Mesothelial cell of epicardium (in vitro differentiated cells): ENCODE measurements at regions not wholly inside any gene's neighbourhood (a gene's known extent, or its start where the extent isn't known, plus 50 kb on each side); places are given as distances from the start of the nearest gene placed in this dataset.
"Not testable (repeated sequence)": the region's sequence is repeated elsewhere in the genome, so short reads cannot be mapped to it uniquely, and the experiment has no call there.

ENCODE experiments used
- DNase-seq, 2 experiments: peaks; one replicate each; pipeline ENCODE4 v3.0.0; 2021; ENCODE audit warnings: low spot score in 2 of 2; ENCODE audit not compliant: unreplicated experiment in 2 of 2
- H3K27ac Mint-ChIP-seq: 2 replicates; pipeline ENCODE4 v1.8.0; 2021; ENCODE audit warnings: mixed read lengths
- H3K27me3 Mint-ChIP-seq: 2 replicates; pipeline ENCODE4 v1.8.0; 2021; ENCODE audit warnings: low read depth, mixed read lengths
- H3K36me3 Mint-ChIP-seq: 2 replicates; pipeline ENCODE4 v1.8.0; 2021; ENCODE audit warnings: mixed read lengths
- H3K4me1 Mint-ChIP-seq: 2 replicates; pipeline ENCODE4 v1.8.0; 2021; ENCODE audit warnings: mixed read lengths
- H3K4me3 Mint-ChIP-seq: 2 replicates; pipeline ENCODE4 v1.8.0; 2021; ENCODE audit warnings: mild to moderate bottlenecking, moderate library complexity, mixed read lengths
- H3K9me3 Mint-ChIP-seq: 2 replicates; pipeline ENCODE4 v1.8.0; 2021; ENCODE audit warnings: mixed read lengths
- CTCF ChIP-seq: fragments of 200-600 bp; sonication (generic); IDR thresholded peaks from one replicate; pipeline ENCODE4 v1.5.0; 2021; ENCODE audit warnings: antibody characterized with exemption; ENCODE audit not compliant: unreplicated experiment

GRCh38 chr2:185583058-185583816 is 155.4 kb upstream of the FSIP2 start:
- H3K4me1 Mint-ChIP-seq = no peaks in the 10 kb centered on the region
- DNase-seq = no peak
- peaks cover 30% of the 10 kb centered on the region for H3K36me3 Mint-ChIP-seq
- no peak overlapping the region for H3K27ac Mint-ChIP-seq
- peaks cover 24% of the 10 kb centered on the region for H3K9me3 Mint-ChIP-seq
- no peaks in the 10 kb centered on the region for H3K27me3 Mint-ChIP-seq
- no peak overlapping the region for H3K4me3 Mint-ChIP-seq
- TF ChIP-seq CTCF = no peak

- H3K27me3 Mint-ChIP-seq, H3K4me1 Mint-ChIP-seq, H3K4me3 Mint-ChIP-seq, DNase-seq, H3K27ac Mint-ChIP-seq: not testable (repeated sequence)
- H3K9me3 Mint-ChIP-seq = peaks cover 35% of the 10 kb centered on the region
- peaks cover 37% of the 10 kb centered on the region for H3K36me3 Mint-ChIP-seq
Measured at GRCh38 chr2:185585165-185585564, 153.4 kb upstream of the FSIP2 start.

GRCh38 chr2:185591276-185591675 is 147.3 kb upstream of the FSIP2 start:
- H3K27me3 Mint-ChIP-seq, H3K27ac Mint-ChIP-seq, H3K4me1 Mint-ChIP-seq, DNase-seq, H3K4me3 Mint-ChIP-seq: not testable (repeated sequence)
- Mint-ChIP-seq H3K9me3 (peaks cover 33% of the 10 kb centered on the region), H3K36me3 (peaks cover 23% of the 10 kb centered on the region)

- Mint-ChIP-seq H3K4me1 (peaks cover 1% of the 10 kb centered on the region), H3K36me3 (peaks cover under 1% of the 10 kb centered on the region), H3K27me3 (no peaks in the 10 kb centered on the region), H3K9me3 (peaks cover 7% of the 10 kb centered on the region), H3K4me3 (no peak overlapping the region), H3K27ac (no peak overlapping the region)
- no peak for TF ChIP-seq CTCF
- DNase-seq = no peak
Measured at GRCh38 chr2:185607945-185608344, 130.7 kb upstream of the FSIP2 start.

- H3K27ac Mint-ChIP-seq = no peak overlapping the region
- H3K4me1 Mint-ChIP-seq = peaks cover 1% of the 10 kb centered on the region
- no peak for DNase-seq
- TF ChIP-seq CTCF = no peak
- H3K27me3 Mint-ChIP-seq = no peaks in the 10 kb centered on the region
- H3K9me3 Mint-ChIP-seq = peaks cover 12% of the 10 kb centered on the region
- no peak overlapping the region for H3K4me3 Mint-ChIP-seq
- peaks cover 6% of the 10 kb centered on the region for H3K36me3 Mint-ChIP-seq
Measured at GRCh38 chr2:185608799-185609198, 129.8 kb upstream of the FSIP2 start.

GRCh38 chr2:185610301-185610700 is 128.3 kb upstream of the FSIP2 start:
- TF ChIP-seq CTCF = no peak
- Mint-ChIP-seq H3K9me3 (peaks cover 12% of the 10 kb centered on the region), H3K4me3 (no peak overlapping the region), H3K4me1 (peaks cover 1% of the 10 kb centered on the region), H3K27me3 (no peaks in the 10 kb centered on the region), H3K27ac (no peak overlapping the region), H3K36me3 (peaks cover 11% of the 10 kb centered on the region)
- no peak for DNase-seq

GRCh38 chr2:185618625-185619024 is 120.0 kb upstream of the FSIP2 start:
- DNase-seq = no peak
- peaks cover 9% of the 10 kb centered on the region for H3K4me1 Mint-ChIP-seq
- H3K27ac Mint-ChIP-seq = peak overlapping the region; percentile 16

More at GRCh38 chr2:185618625-185619024, 120.0 kb upstream of the FSIP2 start:
- H3K36me3 Mint-ChIP-seq = peaks cover 9% of the 10 kb centered on the region
- peaks cover 26% of the 10 kb centered on the region for H3K9me3 Mint-ChIP-seq
- H3K4me3 Mint-ChIP-seq = no peak overlapping the region
- no peaks in the 10 kb centered on the region for H3K27me3 Mint-ChIP-seq
- no peak for TF ChIP-seq CTCF
